Islet precursor cell (in vitro differentiated cells): ENCODE measurements at regions not wholly inside any gene's neighbourhood (a gene's known extent, or its start where the extent isn't known, plus 50 kb on each side); places are given as distances from the start of the nearest gene placed in this dataset.
"Not testable (repeated sequence)": the region's sequence is repeated elsewhere in the genome, so short reads cannot be mapped to it uniquely, and the experiment has no call there.

Experiments
- DNase-seq: peaks from one replicate; pipeline ENCODE4 v3.0.0-alpha.2; 2018

DNA sequence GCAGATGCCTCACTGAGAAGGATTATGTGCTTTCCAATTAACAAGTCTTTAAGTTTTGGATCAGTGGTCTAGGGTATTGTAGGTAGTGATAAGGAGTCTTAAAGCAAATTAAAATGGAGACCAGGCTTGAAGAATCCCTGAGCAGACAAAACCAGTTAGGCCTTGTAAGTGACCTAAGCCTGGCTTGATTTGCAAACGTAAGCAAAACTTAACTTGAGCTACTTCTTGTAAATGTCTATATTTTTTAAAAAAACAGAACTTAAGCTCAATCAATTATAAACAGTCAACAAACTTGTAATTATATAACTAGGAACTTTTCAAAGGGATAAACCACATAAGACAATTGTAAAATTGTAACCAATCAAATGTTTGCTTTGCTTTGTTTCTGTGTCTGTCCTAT lies 72.7 kb upstream of the NALF2 start:
- no peak for DNase-seq

DNA sequence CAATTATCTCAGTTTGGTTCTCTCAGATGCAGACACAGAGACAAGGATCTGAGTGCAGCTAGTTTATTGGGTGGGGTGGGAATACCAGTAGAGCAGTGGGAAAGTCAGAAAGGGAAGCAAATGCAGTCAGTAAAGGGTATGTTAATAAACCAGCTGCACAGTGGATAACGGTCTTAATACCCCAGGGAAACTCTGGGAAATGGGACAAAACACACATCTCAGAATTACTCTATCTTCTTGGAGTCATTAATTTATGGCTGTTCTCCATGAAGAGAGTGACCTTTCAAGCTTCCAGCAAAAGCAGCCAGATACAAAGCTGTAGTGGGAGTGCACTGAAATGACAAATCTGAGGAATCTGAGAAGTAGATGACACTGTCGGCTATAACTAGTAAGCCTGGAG lies 73.3 kb upstream of the NALF2 start:
- DNase-seq: no peak

DNA sequence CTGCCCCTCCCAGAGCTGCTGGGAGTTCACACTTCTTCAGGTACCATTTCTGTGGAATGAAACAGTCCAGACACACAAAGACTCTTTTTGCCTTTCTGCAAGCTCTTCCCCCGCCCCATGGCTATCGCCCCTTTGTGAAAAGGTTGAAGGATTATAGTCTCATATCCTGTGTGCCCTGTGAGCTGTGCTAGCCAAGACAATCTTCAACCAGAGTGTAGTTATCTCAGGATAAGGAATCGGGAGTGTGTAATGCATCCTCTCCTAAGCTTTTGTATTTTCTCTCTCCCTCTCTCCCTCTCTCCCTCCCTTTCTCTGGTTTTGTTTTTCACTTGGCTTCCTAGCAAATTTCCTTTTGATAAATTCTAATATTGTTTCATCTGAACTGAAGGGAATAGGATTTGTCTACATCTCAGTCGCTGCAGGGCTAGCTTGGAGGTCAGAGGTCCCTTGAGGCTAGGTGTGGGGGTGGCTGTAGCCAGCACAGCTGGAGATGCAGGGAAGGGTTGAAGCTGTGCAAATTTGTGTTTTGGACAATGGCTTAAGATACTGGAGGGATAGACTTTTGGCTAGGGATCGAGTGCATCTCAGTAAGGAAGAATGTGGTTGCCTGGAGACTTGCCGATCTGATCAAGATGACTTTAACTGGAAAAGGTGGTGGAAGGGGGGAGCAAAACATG lies 74.6 kb upstream of the NALF2 start:
- DNase-seq: no peak

DNA sequence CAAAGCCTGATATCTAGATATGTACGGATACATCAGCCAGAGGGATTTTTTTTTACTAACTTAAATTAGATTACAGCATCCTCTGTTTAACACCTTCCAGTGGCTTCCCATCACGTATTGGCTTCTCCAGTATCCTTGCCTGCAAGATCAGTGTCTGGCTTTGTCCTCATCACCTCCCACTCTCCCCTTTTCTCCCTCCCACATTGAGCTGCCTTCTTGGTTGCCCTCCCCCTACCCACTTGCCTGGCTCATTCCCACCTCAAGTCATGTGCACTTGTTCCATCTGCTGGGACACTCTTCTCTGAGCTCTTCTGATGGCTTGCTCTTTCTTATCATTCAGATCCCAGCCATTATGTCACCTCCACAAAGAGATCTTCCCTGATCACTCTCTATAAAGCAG lies 75.9 kb upstream of the NALF2 start:
- no peak for DNase-seq

DNA sequence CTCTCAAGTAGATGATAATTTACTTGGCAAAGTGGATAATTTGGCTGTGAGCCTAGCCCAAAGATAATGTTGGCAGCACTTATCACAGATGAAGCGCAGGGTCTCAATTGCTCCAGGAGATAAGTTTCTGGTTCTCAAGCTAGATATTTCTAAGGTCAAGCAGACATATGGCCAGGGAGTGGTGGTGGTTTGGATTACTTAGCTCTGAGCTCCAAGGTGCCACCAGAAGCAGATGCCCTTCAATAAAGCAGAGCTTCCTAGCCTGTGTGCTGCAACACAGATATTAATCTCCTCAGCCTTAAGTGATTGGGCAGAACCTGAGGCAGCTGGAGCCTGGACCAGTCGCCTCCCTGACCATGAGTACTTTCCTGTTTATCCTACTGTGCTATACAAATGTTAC lies 79.2 kb upstream of the NALF2 start:
- no peak for DNase-seq

DNA sequence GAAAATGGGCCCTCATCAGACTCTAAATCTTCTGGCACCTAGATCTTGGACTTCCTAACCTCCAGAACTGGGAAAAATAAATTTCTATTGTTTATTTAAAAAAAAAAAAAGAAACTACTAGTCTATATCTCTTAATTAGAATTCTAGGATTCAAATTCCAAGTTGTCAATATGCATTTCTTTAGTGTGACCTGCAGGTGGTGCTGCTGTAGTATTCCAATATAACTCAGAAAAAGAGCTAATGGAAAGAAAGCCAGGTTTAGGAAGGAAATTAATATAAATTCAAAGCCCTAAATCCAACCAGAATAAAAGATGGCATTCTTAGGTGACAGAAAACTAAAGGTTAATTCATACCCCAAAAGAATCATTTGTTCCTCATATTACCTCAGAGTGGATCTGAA lies 80.0 kb upstream of the NALF2 start:
- no peak for DNase-seq

DNA sequence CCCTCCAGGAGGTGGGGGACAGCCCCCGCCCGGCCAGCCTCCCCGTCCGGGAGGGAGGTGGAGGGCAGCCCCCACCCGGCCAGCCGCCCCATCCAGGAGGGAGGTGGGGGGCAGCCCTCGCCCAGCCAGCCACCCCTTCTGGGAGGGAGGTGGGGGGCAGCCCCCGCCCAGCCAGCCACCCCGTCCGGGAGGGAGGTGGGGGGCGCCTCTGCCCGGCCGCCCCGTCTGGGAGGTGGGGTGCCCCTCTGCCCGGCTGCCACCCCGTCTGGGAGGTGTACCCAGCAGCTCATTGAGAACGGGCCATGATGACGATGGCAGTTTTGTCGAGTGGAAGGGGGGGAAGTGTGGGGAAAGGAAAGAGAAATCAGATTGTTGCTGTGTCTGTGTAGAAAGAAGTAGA lies 81.9 kb upstream of the NALF2 start:
- DNase-seq: not testable (repeated sequence)

DNA sequence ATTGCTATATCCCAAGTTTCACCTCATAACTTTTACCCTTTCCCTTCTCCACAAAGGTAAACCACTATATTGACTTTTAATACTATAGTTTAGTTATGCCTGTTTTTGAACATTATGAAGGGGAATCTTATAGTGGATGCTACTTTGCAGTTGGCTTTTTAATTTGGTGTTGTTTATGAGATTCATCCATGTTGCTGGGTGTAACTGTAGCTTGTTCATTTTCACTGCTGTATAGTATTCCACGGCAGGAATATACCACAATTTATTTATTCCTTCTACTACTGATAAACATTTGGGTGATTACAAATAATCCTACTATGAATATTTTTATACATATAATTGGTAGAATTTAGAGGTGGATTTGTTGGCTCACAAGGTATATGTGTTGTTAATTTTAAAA lies 88.4 kb upstream of the NALF2 start:
- DNase-seq: no peak

DNA sequence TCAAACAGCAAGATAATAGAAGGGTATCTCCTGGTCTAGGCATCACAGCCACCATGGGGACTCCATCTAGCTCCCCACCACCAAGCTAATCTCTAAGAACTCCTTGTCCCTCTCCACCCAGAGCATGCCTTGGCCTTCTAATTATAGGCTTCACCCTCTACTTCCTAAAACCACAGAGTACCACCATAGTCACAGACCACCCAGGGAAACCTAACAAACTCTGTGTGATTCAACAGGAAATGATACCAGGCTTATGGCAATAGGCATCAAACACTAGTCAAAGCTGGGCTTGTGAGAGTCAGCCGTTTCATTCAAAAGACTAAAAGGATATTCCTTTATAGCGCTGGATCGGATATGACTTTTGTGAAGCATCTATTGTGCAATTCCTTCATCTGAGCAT lies 91.5 kb upstream of the NALF2 start:
- DNase-seq: no peak

DNA sequence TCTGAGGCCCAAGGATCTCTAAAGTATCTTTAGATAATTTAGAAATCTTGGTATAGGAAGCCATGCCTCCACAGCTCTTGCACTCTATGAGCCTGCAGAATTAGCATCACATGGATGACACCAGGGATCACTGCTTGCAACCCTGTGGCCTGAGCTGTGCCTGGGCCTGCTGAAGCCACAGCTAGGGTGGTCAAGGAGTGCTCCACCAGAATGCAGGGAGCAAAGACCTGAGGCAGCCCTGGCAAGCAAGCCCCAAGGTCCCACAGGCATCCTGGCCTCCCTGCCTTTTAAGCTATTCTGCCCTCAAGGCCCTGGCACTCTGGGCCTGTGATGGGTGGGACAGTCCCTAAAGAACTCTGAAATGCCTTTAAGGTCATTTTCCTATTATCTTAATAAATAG lies 105.2 kb upstream of the NALF2 start:
- no peak for DNase-seq

DNA sequence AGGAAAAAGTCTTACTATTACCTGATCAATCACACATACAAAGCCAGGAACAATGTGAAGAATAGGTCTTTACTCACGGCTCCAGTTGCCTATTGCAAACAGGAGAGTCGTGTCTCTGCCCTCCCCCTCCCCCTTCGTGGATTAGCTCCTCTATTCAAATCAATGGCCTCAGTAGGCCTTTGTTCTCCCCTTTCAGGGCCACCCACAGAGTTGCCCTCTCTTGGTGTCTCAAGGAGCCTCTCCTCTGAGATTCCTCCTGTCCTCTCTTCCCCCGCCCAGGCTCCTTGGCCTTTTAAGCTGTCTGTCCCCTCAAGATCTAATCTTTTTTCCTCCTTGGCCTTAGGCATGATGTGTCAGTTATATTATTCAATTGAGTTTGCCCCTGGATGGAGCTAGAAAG lies 107.2 kb upstream of the NALF2 start:
- DNase-seq: no peak

DNA sequence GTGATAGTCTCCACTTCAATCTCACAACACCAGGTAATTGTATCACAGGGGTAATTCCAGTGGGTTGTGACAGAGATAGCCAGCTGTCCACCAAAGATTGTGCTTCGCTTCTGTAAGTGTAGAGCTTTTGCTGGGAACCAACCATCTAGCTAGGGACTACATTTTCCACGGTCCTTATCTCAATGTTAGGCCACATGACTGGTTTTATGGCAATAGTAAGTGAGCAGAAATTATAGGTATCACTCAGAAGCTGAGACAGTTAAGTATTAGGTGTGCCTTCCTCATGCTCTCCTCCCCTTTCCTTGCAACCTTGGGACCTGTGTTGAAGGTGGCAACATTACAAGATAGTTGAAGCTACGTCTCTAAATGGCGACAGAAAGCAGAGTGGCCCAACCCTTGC lies 108.8 kb upstream of the NALF2 start:
- no peak for DNase-seq

DNA sequence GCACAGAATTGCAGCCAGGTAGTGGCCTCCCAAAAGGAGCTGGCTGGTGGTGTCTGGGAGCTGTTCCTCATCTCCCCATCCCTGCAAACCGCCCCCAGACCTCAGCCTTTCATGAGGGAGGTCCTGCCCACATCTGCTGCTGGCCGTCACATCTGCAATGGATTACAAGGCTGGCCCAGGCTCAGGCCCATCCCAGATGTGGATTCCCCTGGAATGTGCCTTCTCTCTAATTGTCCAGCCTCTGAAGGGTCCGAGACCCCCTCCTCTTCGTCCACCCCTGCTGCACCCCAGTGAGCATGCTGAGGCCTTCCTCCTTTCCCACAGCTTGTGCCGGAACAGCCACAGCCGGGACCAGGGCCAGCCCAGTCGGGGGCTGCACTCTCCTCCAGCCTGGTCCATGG lies 115.0 kb upstream of the NALF2 start:
- no peak for DNase-seq

DNA sequence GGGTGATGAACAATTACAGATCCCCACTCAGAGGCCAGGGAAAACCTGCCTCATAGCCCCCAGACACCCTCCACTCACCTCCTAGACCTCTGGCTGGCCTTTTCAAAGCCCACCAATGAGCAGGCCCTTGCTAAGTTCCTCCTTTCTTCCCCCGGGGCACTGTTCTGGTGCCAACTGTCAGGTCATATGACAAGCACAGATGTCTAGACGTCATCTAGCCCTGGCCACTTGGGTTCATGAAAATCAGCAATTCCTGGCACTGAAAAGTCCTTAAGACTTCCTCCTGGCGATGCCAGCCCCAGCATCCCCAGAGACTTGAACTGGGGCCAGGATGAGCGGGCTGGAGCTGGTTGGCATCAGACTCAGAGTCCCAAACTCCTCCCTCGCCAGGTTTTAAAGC lies 115.6 kb upstream of the NALF2 start:
- no peak for DNase-seq

DNA sequence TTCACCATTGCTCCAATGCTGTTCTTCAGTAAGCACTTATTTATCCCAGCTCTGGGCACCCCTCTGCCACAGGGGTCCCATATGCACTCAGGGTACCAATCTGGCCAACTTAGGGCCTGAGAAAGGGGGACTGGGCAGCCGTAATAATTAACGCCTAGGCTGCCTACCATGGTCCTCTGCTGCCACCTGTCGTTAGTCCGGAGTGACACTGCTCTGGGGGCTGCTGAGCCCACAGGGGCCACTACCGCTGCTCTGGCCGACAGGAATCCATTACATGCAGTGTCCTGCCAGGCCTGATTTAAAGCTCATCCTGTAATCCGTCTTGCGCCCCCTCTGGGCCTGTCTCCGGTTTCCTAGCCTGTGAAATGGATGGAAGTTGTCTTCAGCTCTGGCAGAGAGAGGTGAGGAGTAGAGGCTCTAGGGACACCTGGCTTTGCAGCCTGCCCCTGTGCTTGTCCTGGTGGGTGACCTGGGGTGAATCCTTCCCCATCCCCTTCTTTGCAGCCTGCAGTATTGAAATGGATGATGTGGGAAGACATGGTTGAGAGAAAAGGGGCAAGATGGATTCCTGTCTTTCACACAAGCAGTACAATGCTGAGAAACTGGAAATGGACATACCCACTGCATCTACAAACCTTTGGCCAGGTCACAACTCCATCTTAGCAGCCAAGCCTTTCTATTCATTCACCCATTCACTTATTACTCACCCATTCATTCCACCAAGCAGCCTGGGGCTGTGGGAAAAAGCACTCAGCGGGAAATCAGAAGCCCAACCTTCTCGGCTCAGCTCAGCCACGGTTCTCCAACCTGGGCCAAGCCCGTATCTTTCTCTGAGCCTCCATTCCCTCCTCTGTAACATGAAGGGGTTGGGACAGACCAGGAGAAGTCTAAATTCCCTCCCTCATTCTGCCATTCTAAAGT lies 116.3 kb upstream of the NALF2 start:
- DNase-seq: peak; percentile 91

DNA sequence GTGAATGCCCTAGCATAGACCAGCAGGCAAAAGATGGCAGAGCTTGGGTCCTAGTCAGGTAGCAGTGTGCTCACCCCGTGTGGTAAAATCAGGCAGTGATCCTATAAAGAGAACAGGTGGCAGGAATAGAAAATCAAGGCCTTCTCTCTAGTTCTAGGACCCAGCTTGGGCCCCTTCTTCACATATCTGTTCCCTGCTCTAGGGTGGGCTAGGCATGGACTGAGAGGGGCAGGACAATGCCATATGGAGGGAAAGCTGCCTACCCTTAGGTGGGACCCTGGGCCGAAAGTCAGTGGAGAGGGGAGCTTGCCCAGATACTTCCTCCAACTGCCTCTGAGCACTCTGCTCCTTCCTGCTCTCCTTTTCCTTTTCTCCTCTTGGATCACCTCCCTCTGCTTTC lies 117.4 kb upstream of the NALF2 start:
- no peak for DNase-seq

DNA sequence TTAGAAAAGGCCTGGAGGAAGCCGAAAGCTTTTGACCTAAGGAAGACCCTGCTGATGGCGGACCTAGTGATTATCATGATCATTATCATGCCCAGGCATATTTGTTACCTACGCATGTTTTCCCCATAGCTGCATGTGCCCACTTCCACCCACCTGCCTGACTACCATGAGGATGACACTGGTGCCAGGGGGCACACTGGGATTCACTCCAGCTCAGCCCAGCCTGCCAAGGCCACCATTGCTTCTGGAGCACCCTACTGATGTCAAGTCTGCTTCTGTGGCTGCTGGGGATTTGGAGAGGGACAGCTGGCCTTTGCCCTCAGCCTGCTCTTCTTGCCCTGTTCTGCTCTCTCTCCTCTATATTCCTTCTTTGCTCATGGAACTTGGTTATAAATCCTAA lies 124.7 kb upstream of the NALF2 start:
- no peak for DNase-seq

DNA sequence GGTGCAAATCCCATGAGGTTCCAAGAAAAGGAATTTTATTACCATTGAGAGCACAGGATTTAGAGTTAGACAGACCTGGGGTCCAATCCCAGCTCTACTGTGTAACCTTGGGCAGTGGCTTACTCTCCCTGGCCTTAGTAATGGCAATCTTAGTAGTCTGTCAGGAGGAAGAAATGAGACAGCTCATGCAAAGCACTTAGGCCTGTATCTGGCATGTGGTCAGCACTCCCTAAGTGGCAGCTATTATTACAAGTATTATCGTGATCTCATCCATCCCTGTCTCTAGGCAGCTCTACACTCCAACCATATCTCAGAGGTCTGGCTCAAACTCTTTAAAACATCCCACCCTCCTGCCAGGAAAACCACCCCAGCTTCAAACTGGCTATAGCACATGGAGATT lies 129.6 kb upstream of the NALF2 start:
- DNase-seq: no peak

DNA sequence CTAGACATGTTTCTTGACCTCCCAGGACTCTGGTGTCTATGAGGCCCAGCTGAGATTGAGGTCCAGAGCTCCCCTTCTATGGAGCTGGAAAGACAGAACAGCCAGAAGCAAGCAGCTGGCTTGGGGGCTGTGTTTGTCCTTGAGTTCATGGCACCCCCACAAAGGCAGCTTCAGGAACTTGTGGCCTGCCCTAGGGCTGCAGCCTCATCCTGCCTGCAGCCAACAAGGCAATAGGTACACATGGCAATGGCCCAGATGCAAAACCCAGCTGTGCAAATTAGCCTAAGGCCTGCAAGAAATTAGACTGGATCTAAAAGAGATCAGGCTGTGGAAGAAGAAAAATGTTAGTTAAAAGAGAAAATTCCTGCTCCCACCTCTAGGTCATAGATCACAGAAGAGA lies 131.7 kb upstream of the NALF2 start:
- no peak for DNase-seq

DNA sequence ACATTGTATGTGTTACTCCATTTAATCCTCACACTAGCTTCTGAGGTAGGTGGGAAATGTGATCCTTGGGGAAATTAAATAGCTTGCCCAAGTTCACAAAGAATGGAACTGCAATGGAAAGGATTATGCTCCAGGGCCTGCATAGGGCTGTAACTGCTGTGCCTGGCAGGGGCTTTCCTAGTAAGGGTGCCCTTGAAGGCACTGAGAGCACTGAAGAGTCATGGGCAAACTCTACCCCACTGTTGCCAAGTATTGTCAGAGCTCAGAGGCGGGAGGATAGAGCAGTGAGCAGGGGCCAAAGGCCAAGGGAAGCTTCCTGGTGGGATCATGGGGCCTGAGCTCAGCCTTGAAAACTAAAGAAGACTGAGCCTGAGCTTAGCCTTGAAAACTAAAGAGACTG lies 133.0 kb upstream of the NALF2 start:
- DNase-seq: no peak

DNA sequence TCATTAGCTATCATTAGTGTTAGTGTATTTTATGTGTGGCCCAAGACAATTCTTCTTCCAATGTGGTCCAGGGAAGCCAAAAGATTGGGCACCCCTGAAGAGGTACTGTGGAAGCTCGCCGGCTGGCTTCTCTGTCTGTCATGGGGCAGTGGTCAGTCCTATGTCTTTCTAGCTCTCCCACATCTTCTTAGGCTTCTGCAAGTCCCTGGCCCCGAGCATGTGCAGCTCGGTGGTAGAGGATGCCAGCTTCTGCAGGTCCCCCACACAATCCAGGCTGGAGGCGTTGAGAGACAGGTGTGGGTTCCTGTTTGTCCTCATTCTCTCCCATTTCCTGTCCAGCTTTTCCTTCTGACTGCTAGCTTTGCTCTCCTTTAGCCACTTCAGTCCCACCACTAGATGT lies 134.1 kb upstream of the NALF2 start:
- no peak for DNase-seq

DNA sequence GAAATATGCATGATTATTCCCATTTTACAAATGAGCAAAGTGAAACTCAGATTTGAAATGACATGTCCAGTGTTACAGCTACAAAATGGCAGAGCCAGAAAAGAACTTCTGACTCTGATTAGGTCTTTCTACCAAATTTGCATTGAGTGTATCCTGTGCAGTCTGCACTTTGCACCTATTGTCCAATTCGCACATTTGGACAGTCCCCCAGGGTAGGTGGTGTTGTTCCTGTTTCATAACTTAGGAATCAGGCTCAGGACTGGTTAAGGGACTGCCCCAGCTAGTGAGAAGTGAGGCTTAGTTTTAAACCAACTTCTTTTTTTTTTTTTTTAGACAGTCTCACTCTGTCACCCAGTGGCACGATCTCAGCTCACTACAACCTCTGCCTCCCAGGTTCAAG lies 137.9 kb upstream of the NALF2 start:
- DNase-seq: no peak

DNA sequence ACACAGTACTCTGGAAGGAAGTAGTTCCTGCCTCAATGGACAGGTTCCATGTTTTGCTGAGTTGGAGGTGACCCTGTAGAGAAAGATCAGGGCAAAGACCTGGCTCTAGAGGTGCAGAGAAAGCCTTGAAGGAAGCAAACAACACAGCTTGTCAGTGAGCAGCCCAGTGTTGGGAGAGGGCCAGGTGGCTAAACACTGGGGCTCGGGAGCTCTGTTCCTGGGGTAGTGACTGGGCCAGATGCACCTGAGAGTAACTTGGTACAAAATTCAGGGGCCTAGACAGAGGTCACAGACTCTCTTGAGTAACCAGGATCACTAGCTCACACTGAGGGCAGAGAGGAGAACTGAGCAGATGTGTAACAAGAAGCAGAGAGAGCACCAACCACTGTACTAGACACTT lies 138.4 kb upstream of the NALF2 start:
- no peak for DNase-seq

DNA sequence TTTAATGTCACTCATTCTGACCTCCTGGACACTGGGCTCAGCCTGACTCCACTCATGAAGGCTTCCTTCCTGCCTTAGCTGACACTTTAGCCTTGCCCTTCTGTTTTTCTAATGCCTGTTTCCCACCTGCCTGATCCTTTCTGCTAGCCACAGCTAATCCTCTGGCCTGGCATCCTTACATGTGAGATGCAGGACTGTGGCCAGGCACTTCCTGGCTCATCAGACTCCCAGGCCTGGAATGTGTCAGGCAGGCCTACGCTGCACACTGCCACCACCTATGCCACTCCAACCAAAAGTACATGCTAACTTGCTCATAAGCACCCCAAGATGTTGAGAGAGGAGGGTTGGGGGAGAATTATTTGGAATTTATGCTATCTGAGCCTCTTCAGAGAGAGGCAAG lies 138.8 kb upstream of the NALF2 start:
- no peak for DNase-seq

DNA sequence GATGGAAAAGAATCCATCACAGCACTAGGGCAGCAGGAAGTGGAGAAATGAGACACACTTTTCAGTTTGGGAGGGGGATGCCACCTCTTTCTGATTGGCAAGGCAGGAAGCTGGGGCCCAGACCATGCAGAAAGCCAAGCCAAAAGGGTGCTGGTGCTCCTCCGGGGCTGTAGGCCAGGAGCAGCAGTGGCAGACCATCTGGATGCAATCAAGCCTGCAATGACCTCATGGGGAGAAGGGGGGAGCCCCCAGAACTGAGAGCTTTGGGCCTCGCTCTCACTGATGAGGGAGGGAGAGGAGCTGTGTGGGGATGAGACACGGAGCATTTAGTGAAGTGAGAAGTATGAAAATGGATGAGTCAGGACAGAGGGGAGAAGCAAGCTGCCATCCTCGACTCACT lies 141.3 kb upstream of the NALF2 start:
- DNase-seq: no peak
